Ascending aorta (tissue), 2 donors: ENCODE measurements at regions not wholly inside any gene's neighbourhood (a gene's known extent, or its start where the extent isn't known, plus 50 kb on each side); places are given as distances from the start of the nearest gene placed in this dataset.
A peak's percentile ranks its signal among the peaks of the same experiment; 100 is the strongest.

ENCODE experiments used
- DNase-seq, 2 donors: peaks; one replicate each; pipeline ENCODE4 v3.0.0-alpha.2; 2019; ENCODE audit warnings: low spot score in 2 of 2
- H3K27ac ChIP-seq, 2 donors: fragments of 200-600 bp; sonication (generic); one replicate each; pipeline ENCODE4 v1.5.1; 2016 to 2017; ENCODE audit warnings: mild to moderate bottlenecking in 1 of 2
- H3K27me3 ChIP-seq: fragments of 200-600 bp; sonication (generic); one replicate; pipeline ENCODE4 v1.5.1; 2017
- H3K36me3 ChIP-seq, 2 donors: fragments of 200-600 bp; sonication (generic); one replicate each; pipeline ENCODE4 v1.5.1; 2016
- H3K4me1 ChIP-seq, 2 donors: fragments of 200-600 bp; sonication (generic); one replicate each; pipeline ENCODE4 v1.5.1; 2016 to 2017; ENCODE audit warnings: mild to moderate bottlenecking in 1 of 2
- H3K4me3 ChIP-seq, 2 donors: fragments of 200-600 bp; sonication (generic); one replicate each; pipeline ENCODE4 v1.5.1; 2016 to 2017; ENCODE audit warnings: mild to moderate bottlenecking in 1 of 2
- H3K9me3 ChIP-seq, 2 donors: fragments of 200-600 bp; sonication (generic); one replicate each; pipeline ENCODE4 v1.5.1; 2016
- intact Hi-C: fragments of 100-400 bp; cut with DNase I; formaldehyde crosslinking; loops from one replicate; pipeline ENCODE4 v1.15.1; 2023
- TF ChIP-seq, protein P1 (sequence below), 3 experiments: fragments of 200-600 bp in 2 of 3; fragments of 450-650 bp in 1 of 3; sonication (generic) in 2 of 3; IDR thresholded peaks; one replicate each; pipeline ENCODE4 v1.5.1; 2016 to 2019; ENCODE audit warnings: antibody characterized with exemption in 3 of 3, mild to moderate bottlenecking in 1 of 3, moderate library complexity in 1 of 3

- Histone ChIP-seq H3K4me3 (peak overlapping the region in 1 of 2 donors; percentile 19), H3K4me1 (peaks cover 0 to 7% of the 10 kb centered on the region in 2 donors), H3K9me3 (no peaks in the 10 kb centered on the region), H3K27me3 (no peaks in the 10 kb centered on the region), H3K36me3 (no peaks in the 10 kb centered on the region), H3K27ac (no peak overlapping the region)
- no peak for DNase-seq
- intact Hi-C loops, result no loop called here
- TF ChIP-seq, protein P1, sequence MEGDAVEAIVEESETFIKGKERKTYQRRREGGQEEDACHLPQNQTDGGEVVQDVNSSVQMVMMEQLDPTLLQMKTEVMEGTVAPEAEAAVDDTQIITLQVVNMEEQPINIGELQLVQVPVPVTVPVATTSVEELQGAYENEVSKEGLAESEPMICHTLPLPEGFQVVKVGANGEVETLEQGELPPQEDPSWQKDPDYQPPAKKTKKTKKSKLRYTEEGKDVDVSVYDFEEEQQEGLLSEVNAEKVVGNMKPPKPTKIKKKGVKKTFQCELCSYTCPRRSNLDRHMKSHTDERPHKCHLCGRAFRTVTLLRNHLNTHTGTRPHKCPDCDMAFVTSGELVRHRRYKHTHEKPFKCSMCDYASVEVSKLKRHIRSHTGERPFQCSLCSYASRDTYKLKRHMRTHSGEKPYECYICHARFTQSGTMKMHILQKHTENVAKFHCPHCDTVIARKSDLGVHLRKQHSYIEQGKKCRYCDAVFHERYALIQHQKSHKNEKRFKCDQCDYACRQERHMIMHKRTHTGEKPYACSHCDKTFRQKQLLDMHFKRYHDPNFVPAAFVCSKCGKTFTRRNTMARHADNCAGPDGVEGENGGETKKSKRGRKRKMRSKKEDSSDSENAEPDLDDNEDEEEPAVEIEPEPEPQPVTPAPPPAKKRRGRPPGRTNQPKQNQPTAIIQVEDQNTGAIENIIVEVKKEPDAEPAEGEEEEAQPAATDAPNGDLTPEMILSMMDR (IDR thresholded peaks at IDR 0.05), result no peak
These were observed 580.1 kb downstream of the ZEB2 start for GRCh38 chr2:143939626-143940330.

DNA sequence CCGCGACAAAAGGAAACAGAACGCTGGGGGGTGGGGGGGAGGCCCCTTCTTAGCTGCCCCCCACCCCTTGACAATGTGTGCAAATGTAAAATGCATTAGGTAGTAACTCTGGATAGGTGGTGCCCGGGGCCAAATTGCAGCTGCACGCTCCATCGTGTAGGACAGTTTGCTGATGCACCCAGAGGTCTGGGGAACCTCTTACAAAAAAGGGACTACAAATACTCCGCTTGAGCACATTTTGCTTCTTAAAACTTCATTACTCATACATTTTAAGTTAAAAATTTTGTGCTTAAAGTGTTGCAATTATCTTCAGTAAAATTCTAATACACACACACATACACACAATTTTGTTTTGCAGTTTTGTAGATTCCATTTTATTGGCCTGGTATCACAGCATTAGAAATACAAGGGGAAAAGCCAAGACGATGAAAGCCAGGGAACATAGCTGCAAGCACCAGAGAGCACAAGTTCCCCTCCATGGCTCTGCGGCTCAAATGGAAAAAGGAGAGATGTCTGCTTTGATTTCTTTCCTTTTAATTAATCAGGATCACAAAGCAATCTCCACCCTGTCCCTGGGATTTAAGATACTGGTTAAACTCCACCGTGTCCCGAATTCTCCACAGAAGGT is 582.1 kb downstream of the ZEB2 start:
- intact Hi-C loops, result no loop called here
- Histone ChIP-seq H3K36me3 (no peaks in the 10 kb centered on the region), H3K9me3 (no peaks in the 10 kb centered on the region), H3K27me3 (no peaks in the 10 kb centered on the region), H3K4me3 (peak overlapping the region; percentile 69 to 71), H3K27ac (no peak overlapping the region), H3K4me1 (peaks cover 0 to 7% of the 10 kb centered on the region in 2 donors)
- TF ChIP-seq, protein P1 (IDR thresholded peaks at IDR 0.05), result no peak
- no peak for DNase-seq

GRCh38 chr2:143936848-143937722 is 582.8 kb downstream of the ZEB2 start:
- TF ChIP-seq, protein P1 (IDR thresholded peaks at IDR 0.05), result no peak
- H3K4me1 ChIP-seq, result peaks cover 0 to 7% of the 10 kb centered on the region in 2 donors
- no peaks in the 10 kb centered on the region for H3K9me3 ChIP-seq
- H3K27me3 ChIP-seq, result no peaks in the 10 kb centered on the region
- peak overlapping the region in 1 of 2 donors; percentile 22 for H3K27ac ChIP-seq
- intact Hi-C loops, result no loop called here
- H3K36me3 ChIP-seq, result no peaks in the 10 kb centered on the region
- H3K4me3 ChIP-seq, result peak overlapping the region; percentile 69 to 71
- DNase-seq, result no peak

DNA sequence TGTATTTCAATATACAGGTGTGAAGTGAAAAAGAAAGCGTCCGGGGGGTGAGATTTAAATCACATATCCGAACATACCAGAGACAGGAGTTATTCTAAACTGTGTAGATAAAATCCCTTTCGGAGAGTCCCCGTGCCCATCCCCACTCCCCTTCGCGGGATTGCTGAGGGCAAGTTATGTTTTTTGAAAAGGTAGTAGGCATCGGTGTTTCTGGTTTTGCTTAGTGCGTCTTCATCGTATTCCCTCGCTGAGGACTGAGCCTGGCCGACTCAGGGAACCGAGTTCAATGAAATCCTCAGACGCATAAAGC is 583.4 kb downstream of the ZEB2 start:
- Histone ChIP-seq H3K9me3 (no peaks in the 10 kb centered on the region), H3K36me3 (no peaks in the 10 kb centered on the region), H3K27me3 (no peaks in the 10 kb centered on the region), H3K4me1 (peaks cover 0 to 7% of the 10 kb centered on the region in 2 donors), H3K27ac (peak overlapping the region in 1 of 2 donors; percentile 22), H3K4me3 (peak overlapping the region; percentile 69 to 71)
- intact Hi-C loops, result no loop called here
- TF ChIP-seq, protein P1 (IDR thresholded peaks at IDR 0.05), result no peak
- DNase-seq, result no peak

DNA sequence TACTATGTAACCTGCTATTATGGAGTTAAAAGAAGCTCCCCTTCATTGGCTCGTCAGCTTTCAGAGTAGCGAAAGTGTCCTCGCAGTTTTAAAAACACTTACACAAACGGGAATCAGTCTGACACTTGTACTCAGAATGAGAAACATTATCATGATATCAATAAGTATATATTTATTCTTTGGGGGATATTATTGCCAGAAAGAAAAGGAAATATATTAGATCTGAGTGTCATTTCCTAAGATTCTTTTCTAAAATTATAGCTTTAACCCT is 584.5 kb downstream of the ZEB2 start:
- no peak for DNase-seq
- H3K4me1 ChIP-seq, result peaks cover 0 to 5% of the 10 kb centered on the region in 2 donors
- TF ChIP-seq, protein P1 (IDR thresholded peaks at IDR 0.05), result no peak
- no peak overlapping the region for H3K4me3 ChIP-seq
- H3K9me3 ChIP-seq, result no peaks in the 10 kb centered on the region
- H3K27ac ChIP-seq, result no peak overlapping the region
- intact Hi-C loops, result no loop called here
- no peaks in the 10 kb centered on the region for H3K27me3 ChIP-seq
- no peaks in the 10 kb centered on the region for H3K36me3 ChIP-seq
